ENCODE measurements at regions not wholly inside any gene's neighbourhood (a gene's known extent, or its start where the extent isn't known, plus 50 kb on each side); places are given as distances from the start of the nearest gene placed in this dataset.
"Not testable (repeated sequence)": the region's sequence is repeated elsewhere in the genome, so short reads cannot be mapped to it uniquely, and the experiment has no call there.

DNA sequence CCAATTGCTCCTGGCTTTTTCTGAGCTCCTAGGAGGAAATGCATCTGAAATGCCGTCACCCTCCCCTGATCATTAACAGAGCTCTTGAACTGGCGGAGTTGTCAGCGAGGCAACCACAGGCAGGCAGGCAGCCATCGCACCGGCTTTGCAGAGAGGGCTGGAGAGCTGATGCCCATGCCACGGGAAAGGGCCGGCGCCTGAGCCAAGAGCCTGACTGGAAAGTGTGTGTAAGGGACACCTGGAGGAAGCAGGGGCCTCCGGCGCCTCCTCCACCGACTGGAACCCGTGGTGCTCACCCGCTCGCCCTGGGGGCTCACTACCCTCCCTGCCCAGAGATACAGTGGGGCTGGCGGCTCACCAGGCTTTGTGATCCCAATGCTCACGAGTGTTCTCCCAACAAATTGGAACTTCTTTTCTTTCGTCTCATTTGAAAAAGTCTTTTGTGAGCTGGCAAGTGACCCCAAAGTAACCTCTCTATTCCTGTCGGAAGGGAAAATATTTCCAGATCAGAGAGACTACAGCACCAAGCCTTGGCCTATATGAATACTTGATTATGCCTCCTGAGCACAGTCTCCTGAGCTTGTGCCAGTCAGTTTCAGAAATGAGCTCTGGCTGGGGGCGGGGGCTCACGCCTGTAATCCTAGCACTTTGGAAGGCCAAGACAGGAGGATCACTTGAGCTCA, 97.7 kb upstream of the SLC25A33 start:
- DNase-seq (ENCODE audit: low read depth in 2 of 2) = no peak

DNA sequence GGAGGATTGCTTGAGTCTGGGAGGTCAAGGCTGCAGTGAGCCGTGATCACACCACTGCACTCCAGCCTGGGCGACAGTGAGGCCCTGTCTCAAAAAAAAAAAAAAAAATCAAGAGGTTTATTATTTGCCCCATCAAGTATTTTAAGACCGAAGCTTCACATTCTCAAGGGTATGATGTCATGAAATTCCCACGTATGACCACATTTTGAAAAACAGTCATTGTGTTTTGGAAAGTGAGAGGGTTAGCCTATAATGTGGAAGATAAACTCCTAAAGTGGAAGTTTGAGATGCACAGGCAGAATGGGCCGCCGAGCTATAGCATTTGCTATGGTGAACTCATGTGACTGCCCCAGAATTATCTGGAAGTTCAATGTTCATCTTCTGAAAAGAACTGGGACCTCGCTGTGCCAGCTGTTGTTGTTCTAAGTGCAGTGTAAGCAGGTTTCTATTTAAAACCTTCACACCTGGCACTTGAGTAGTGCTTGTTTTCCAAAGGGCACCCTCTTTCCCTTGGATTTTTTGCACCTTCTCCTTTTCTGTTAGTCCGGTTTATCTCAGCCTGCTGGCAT, 96.9 kb upstream of the SLC25A33 start:
- DNase-seq (ENCODE audit: low read depth in 2 of 2) = no peak

DNA sequence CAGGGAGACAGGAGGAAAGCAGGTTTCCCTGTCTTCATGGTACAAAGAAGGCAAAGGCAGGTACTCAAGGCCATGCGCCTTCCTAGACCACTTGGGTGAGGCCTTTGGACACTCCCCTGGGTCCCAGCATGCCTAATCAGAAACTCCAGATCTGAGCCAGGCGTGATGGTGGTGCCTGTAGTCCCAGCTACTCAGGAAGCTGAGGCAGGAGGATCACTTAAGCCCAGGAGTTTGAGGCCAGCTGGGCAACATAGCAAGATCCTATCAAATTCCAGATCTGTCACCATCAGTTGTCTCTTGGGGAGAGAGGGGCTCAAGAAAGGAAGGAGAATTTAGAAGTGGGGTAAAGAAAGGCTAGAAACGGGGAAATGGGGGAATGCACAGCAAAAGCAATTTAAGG, 96.3 kb upstream of the SLC25A33 start:
- no peak for DNase-seq (ENCODE audit: low read depth in 2 of 2)

DNA sequence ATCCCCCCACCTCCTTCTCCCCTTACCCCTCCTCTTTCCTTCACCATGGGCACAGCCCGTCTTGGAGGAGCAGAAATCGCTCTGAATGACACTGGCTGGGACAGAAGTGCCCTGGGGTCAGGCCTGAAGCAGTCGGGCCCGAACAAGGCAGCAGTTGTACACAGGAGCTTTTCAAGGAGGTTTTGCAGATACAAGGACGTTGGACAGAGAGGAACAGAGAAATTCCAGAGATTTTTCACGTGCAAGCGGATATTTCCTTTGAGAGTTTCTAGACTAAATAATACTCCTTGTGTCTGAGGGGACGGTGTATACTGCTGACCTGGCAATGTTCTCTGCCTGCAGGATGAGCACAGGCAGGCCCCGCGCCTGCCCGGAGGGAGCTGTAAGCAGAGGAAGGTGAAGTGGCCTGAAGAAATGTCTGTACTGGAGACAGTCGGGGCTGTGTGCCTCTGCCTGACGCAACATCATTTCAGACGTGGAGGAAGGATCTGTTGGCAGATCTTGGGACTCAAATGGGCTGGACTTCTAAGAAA, 95.3 kb upstream of the SLC25A33 start:
- no peak for DNase-seq (ENCODE audit: low read depth in 2 of 2)

DNA sequence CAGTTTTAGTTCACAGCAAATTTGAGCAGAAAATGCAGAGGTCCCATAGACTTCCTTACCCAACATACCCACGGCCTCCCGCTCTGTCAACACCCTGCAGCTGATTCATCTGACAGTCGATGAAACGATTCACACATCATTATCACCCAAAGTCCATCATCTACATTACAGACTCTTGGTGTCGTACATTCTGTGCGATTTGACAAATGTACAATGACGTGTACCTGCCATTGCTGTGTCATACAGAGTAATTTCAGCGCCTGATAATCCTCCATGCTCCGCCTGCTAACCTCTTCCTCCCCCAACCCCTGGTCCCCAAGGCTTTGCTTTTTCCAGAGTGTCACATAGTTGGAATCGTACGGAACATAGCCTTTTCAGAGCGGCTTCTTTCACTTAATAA, 94.7 kb upstream of the SLC25A33 start:
- DNase-seq (ENCODE audit: low read depth in 2 of 2) = no peak

DNA sequence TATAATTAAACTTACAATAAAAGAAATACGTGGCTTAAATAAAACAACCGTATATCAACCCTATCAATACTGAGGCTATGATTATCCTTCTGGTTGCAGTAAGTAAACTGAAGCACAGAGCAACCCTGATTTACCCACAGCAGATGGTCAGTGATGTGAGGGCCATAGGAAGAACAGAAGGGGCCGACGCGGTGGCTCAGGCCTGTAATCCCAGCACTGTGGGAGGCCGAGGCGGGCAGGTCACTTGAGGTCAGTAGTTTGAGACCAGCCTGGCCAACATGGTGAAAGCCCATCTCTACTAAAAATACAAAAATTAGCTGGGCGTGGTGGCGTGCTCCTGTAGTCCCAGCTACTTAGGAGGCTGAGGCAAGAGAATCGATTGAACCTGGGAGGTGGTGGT, 94.2 kb upstream of the SLC25A33 start:
- not testable (repeated sequence) for DNase-seq (ENCODE audit: low read depth in 2 of 2)

DNA sequence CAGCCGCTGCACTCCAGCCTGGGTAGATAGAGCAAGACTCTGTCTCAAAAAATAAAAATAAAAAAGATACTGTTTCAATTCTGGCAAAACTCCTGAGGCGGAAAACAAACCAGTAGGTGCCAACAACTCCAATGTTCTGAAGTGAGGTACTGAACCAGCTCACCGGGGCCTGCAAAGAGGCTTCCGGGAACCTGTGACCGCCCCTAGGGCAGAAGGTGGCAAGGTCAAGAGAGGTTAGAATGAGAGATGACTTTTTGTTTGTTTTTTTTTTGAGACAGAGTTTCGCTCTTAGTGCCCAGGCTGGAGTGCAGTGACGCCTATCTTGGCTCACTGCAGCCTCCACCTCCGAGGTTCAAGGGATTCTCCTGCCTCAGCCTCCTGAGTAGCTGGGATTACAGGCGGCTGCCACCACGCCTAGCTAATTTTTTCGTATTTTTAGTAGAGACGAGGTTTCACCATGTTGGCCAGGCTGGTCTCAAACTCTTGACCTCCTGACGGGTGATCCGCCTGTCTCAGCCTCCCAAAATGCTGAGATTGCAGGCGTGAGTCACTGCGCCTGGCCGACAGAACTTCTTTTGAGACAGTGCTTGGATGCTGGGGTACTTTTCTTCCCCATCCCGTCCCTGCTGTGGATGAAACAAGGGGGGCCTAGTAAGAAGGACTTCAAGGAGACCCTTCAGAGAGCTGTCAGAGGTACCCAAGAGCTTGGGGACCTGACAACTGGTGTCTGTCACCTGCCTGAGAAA, 91.9 kb upstream of the SLC25A33 start:
- DNase-seq (ENCODE audit: low read depth in 2 of 2) = no peak

DNA sequence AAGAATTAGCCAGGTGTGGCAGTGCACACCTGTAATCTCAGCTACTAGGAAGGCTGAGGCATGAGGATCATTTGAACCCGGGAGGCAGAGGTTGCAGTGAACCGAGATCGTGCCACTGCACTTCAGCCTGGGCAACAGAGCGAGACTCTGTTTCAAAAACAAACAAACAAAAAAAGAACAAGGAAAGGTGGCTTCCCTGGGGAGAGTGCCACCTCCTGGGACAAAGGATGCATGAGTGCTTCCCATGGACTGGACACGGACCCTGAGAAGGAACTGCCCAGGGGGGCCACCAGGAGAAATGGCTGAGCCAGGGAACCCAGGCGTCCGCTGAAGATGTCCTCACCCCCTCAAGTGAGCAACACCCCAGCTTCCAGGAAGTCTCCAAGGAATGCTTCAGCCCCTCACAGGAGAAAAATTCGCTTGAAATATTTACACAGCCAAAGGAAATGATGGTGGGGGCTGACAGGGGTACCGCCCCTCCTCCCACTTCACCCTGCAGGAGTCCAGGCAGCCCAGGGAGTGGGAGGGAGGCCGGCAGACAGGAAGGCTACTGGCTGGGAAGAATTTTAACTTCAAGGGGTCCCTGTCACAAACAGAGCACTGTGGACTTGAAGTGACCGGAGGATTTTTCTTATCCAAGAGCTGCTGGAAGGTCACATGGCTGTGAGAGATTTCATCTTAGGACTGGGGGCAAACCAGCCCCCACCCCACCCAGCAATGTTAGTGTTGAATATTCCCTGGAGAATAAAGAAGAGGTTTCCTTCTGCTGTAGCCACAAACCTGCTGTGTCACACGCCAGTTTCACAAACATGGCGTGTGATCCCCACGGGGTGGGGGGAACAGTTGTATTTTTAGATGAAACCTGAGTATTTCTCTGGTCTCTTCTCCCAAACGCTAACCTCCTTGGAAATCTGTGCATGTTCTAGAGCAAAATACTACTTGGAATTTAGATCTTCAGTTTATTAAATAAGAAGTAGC, 90.8 kb upstream of the SLC25A33 start:
- DNase-seq (ENCODE audit: low read depth in 2 of 2) = no peak

DNA sequence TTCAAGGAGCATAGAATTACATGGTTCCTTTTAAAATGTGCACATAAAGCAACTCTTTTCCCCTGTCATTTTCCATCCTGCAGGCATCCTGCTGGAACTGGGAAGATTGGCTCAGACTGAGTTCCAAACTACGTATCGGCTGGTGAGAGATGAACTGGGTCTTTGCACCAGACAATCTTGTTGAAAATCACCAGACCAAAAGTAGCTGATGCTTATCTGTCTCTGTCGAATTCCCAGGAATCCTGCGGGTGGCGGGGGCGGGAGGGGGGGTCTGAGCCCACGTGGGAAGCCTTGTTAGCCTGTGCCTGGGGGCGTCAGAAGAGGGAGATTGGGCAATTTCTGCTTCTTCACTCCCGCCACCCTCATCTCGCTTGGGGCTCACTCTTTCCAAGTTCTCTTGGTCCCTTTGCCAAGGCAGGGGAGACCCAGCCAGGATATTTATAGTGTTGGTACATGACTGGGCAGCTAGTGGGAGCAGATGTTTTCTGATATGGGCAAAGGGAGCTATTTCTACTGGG, 90.1 kb upstream of the SLC25A33 start:
- no peak for DNase-seq (ENCODE audit: low read depth in 2 of 2)

DNA sequence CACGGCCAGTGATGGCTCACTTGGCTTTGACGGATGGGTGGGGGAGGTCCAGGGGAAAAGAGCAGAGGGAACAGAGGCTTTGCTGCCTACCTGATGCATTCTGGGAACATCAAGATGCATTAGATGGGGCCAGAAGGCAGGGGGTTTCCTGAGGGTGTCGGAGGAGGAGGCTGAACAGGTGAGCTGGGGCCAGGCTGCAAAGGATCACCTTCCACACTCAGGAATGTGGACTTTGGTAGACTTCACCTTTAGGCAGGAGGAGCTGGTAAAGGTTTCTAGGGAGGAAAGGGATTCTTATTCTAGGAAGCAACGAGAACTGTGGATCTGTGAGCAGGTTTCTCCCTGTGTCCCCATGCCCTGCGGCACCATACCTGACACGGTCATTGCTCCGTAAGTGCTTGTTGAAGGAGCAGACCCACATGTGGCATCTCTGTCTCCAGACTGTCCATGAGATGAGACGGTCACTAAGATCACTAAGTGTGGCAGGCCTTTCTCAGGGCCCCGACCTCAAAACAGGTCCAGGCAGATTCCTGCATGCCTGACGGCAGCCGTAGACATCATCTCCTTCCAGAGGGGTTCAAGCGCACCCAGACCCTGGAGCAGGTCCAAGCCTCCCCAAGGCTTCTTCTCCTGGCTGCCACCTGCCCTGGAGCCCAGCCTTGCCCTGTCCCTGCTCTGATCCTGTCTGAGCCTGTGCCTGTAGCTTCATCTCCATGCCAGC, 89.1 kb upstream of the SLC25A33 start:
- DNase-seq (ENCODE audit: low read depth in 2 of 2) = no peak

DNA sequence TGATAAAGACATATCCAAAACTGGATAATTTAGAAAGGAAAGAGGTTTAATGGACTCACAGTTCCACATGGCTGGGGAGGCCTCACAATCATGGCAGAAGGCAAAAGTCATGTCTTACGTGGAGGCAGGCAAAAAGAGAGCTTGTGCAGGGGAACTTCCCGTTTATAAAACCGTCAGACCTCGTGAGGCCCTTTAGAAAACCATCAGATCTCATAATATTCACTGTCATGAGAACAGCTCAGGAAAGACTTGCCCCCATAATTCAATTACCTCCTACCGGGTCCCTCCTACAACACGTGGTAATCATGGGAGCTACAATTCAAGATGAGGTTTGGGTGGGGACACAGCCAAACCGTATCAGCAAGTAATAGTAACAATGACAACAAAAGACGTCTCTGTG, 88.2 kb upstream of the SLC25A33 start:
- no peak for DNase-seq (ENCODE audit: low read depth in 2 of 2)

DNA sequence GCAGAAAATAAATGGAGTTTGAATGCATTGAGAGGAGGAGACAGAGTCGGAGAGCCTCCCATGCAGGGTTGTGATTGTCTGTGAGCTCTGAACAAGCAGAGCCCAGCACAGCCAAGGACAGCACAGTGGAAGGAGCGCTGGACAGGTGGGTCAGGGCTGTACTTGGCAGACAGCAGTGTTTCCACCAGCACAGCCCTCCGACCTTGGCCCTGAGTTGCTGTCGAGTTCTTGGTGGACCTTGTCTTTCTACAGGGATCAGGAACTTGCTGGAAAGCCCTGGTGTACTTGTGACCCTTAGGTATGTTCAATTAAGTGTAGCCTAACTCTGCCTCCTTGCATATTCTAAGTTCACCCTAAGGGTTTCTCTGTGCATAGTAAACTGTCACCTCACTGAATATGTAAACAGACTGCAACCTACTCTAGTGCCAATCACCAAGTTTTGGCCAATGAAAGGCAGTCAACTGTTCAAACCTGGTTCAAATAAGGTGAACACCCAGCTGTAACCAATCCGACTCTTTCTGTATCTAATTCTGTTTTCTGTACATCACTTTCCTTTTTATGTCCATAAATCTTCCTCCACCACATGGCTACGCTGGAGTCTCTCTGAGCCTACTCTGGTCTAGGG, 86.6 kb upstream of the SLC25A33 start:
- DNase-seq (ENCODE audit: low read depth in 2 of 2) = no peak

DNA sequence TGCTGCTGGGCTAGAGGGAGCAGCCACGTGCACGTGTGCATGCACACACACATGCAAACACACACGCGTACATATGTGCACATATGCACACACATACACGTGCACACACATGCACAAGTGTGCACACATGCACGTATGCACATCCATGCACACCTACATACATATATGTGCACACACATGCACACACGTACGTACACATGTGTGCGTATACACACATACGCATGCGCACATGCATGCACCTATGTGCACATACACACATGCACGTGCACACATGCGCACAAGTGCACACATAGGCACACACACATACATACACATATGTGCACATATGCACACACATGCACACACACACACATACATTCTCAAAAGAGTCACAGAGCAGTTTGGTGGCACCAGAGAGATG, 85.9 kb upstream of the SLC25A33 start:
- no peak for DNase-seq (ENCODE audit: low read depth in 2 of 2)

DNA sequence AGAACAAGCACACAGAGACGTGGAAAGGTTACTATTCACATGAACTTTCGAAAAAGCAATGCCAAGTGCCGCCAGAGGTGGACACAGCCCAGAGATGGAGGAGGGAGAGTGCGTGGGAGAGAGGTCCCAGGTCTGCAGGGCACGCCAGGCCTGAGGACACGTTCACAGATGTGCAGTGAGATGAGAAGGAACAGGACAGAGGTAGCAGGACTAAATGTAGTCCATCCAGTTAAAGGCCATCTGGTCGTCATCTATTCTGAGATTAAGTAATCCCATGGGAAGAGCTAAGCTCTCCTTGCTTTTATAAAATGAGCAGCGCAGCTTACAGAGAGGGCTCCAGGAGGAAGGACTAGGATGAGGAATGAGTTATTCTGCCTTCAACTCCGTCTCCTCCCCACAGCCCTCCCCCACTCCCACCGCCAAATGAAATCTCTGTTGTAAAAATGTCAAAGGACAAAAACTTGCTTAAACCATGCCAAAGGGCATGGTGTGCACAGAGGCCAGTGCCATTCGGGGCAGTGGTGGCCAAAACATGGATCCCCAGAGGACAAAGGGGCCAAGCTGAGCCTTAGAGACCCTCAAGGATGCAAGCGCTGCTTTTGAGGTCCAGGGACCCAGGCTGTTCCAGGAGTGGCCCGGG, 85.4 kb upstream of the SLC25A33 start:
- no peak for DNase-seq (ENCODE audit: low read depth in 2 of 2)

DNA sequence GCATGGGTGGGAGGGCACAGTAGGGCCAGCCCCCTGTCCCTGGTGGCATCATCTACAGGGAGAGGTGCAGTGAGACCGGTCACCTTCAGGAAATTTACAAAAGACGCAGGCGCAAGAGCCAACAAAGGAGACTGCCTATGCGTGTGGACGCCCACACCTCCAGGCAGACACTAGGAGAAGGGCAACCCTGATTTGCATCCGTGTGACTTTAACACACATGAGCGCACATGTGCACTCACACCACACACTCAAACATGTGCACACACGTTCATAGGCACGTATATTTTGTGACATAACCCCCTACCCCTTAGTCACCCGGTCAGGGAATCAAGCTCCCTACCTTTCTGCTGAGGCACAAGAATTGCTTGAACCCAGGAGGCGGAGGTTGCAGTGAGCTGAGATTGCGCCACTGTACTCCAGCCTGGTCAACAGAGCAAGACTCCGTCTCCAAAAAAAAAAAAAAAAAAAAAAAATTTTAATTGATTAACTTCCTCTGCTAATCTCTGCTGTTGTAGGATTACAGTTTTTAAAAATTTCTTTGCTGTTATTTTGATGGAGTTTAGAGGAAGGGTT, 84.7 kb upstream of the SLC25A33 start:
- no peak for DNase-seq (ENCODE audit: low read depth in 2 of 2)

DNA sequence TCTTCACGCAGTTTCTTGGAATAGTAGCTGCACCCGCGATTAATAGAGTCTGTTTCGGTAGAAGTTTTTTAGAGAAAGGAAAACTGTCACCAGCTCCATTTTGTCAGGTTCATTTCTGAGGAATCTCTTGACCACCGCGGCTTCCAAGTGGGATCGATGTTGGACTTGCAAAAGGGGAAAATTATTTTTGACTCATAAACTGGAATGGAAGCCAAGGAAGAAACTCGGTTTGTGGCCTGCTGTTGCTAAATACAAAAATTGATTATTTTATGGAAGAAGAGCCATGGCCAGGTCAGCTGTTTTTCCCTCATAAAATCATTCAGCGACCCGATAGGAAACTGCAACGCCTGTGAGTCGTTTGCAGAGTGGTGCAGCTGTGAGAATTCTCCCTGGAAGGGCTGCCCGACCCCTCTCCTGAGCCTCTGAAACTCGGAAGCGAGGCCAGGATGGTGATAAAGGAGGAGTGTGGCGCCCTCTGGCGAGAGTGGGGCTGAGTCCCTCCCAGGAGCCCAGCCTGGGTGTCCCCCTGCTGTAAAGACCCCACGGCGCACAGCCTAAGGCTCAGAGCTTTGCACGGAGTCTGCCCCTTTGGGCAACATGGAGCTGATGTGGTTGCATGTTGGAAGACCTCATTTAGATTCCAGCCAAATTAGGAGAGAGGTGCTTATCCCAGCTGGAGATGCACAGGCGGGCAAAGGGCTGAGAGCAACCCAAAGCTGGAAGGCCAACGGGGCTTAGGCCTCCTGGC, 83.6 kb upstream of the SLC25A33 start:
- peak; percentile 30 to 46 for DNase-seq (ENCODE audit: low read depth in 2 of 2)

DNA sequence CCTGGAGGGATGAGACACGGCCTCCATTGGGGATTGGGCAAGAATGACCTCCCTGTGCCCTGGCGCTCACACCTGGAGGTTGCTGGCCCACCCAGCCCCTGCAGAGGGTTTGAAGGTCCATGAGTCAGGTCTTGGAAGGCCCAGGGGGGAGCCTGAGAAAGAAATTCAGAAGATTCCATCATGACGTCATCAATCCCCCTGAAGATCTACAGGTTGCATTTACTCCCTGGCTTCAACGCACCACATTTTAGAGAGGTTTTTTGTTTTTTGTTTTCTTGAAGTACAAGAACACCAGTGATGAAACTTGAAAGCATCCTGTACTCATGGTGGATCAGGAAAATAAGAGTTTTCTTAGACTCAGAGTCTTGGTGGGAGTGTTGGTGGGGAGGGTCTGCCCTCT, 82.4 kb upstream of the SLC25A33 start:
- no peak for DNase-seq (ENCODE audit: low read depth in 2 of 2)

DNA sequence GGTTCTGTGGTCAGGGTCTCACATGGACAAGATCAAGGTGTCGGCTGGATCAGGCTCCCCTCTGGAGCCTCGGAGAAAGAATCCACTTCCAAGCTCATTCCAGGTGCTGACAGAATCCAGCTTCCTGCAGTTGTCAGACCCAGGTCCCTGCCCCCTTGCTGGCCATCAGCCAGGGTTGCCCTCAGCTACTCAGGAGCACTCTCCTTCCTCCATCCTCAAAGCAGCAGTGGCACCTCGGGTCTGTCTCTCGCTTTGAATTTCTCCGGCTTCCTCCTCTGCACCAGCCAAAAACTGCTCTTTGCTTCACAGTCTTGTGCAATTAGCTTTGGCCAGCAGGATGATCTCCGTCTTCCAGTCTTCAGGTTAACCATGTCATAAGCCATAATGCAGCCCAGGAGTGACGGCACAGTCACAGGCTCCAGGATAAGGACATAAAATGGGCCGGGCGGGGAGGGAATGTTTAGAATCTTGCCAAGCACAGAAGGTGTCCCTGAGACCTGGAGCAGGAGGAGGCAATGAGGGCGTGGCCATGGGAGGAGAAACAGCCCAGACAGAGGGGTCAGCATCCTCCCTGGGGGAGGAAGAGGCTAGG, 79.4 kb upstream of the SLC25A33 start:
- DNase-seq (ENCODE audit: low read depth in 2 of 2) = no peak
